Activated B cell treated with CpG ODN at 0.5 μM for 24 hours (primary cell): ENCODE measurements at regions not wholly inside any gene's neighbourhood (a gene's known extent, or its start where the extent isn't known, plus 50 kb on each side); places are given as distances from the start of the nearest gene placed in this dataset.
"Not testable (repeated sequence)": the region's sequence is repeated elsewhere in the genome, so short reads cannot be mapped to it uniquely, and the experiment has no call there.

Experiments
- ATAC-seq: fragments of 200-7000 bp; cut with Tn5 transposase; one replicate; pipeline ENCODE4 v1.10.0; 2021; ENCODE audit warnings: low read depth, mild to moderate bottlenecking, moderate library complexity
- CTCF ChIA-PET: fragments of 350-600 bp; sonication (Branson Sonifier 250); formaldehyde crosslinking; loops from one replicate; lab custom pipeline; 2021; ENCODE audit warnings: antibody characterized with exemption; lab: Charles Lee
- POLR2A ChIA-PET: fragments of 350-600 bp; sonication (Branson Sonifier 250); formaldehyde crosslinking; loops from one replicate; lab custom pipeline; 2021; ENCODE audit warnings: antibody characterized with exemption; lab: Charles Lee
- DNase-seq: peaks from one replicate; pipeline ENCODE4 v3.0.0; 2022
- H3K27ac Mint-ChIP-seq: one replicate; pipeline ENCODE4 v1.8.0; 2020; ENCODE audit warnings: mixed read lengths
- H3K27me3 Mint-ChIP-seq: one replicate; pipeline ENCODE4 v1.8.0; 2021; ENCODE audit warnings: mixed read lengths
- H3K36me3 Mint-ChIP-seq: one replicate; pipeline ENCODE4 v1.8.0; 2021; ENCODE audit warnings: low read depth, mixed read lengths
- H3K4me1 Mint-ChIP-seq: one replicate; pipeline ENCODE4 v1.8.0; 2021; ENCODE audit warnings: mixed read lengths
- H3K4me3 Mint-ChIP-seq: one replicate; pipeline ENCODE4 v1.8.0; 2020; ENCODE audit warnings: mild to moderate bottlenecking, mixed read lengths
- H3K9me3 Mint-ChIP-seq: one replicate; pipeline ENCODE4 v1.8.0; 2020; ENCODE audit warnings: mixed read lengths
- CTCF ChIP-seq: fragments of 200-600 bp; IDR thresholded peaks from one replicate; pipeline ENCODE4 v1.8.0; 2022; ENCODE audit warnings: antibody characterized with exemption, mild to moderate bottlenecking
- intact Hi-C: fragments of 100-400 bp; cut with micrococcal nuclease; formaldehyde crosslinking; loops from one replicate; pipeline ENCODE4 v1.15.1; 2024

GRCh38 chr12:9363145-9363544, 154.9 kb upstream of the PZP start:
- no peaks in the 10 kb centered on the region for H3K27me3 Mint-ChIP-seq
- DNase-seq (no peak), ATAC-seq (peak; percentile 8)
- H3K4me1 Mint-ChIP-seq: peaks cover 39% of the 10 kb centered on the region
- no peaks in the 10 kb centered on the region for H3K36me3 Mint-ChIP-seq
- no peaks in the 10 kb centered on the region for H3K9me3 Mint-ChIP-seq
- peak overlapping the region; percentile 65 for H3K27ac Mint-ChIP-seq
- H3K4me3 Mint-ChIP-seq: no peak overlapping the region
- intact Hi-C loops: no loop called here
- TF ChIP-seq CTCF: no peak
- CTCF ChIA-PET: no interaction called here
- POLR2A ChIA-PET: no interaction called here

GRCh38 chr12:9361879-9362326, 153.7 kb upstream of the PZP start:
- H3K9me3 Mint-ChIP-seq: no peaks in the 10 kb centered on the region
- H3K4me1 Mint-ChIP-seq: peaks cover 39% of the 10 kb centered on the region
- no peaks in the 10 kb centered on the region for H3K27me3 Mint-ChIP-seq
- POLR2A ChIA-PET: no interaction called here
- intact Hi-C loops: no loop called here
- H3K36me3 Mint-ChIP-seq: no peaks in the 10 kb centered on the region
- no peak for TF ChIP-seq CTCF
- no peak for ATAC-seq
- peak overlapping the region; percentile 19 for H3K4me3 Mint-ChIP-seq
- DNase-seq: no peak
- no peak overlapping the region for H3K27ac Mint-ChIP-seq
- CTCF ChIA-PET: interaction anchor here (1.0 kb wide), 1 partner anchor 31 kb away, joined by 4 read pairs; no protein-coding TSS in a partner anchor

- intact Hi-C loops, DNase-seq, H3K27me3 Mint-ChIP-seq, ATAC-seq, H3K36me3 Mint-ChIP-seq, H3K4me1 Mint-ChIP-seq, H3K4me3 Mint-ChIP-seq, POLR2A ChIA-PET, H3K27ac Mint-ChIP-seq, CTCF ChIA-PET: not testable (repeated sequence)
- H3K9me3 Mint-ChIP-seq: peaks cover 14% of the 10 kb centered on the region
Measured at GRCh38 chr12:9354009-9354754, 146.0 kb upstream of the PZP start.

GRCh38 chr12:9351136-9351535, 142.9 kb upstream of the PZP start:
- intact Hi-C loops: no loop called here
- no peaks in the 10 kb centered on the region for H3K27me3 Mint-ChIP-seq
- no peak for TF ChIP-seq CTCF
- H3K36me3 Mint-ChIP-seq: peaks cover under 1% of the 10 kb centered on the region
- DNase-seq (no peak), ATAC-seq (no peak)
- peaks cover 12% of the 10 kb centered on the region for H3K9me3 Mint-ChIP-seq
- ChIA-PET POLR2A (no interaction called here), CTCF (no interaction called here)
- H3K4me1 Mint-ChIP-seq: no peaks in the 10 kb centered on the region
- no peak overlapping the region for H3K4me3 Mint-ChIP-seq
- H3K27ac Mint-ChIP-seq: no peak overlapping the region

GRCh38 chr12:9349888-9350885, 142.0 kb upstream of the PZP start:
- H3K4me1 Mint-ChIP-seq: no peaks in the 10 kb centered on the region
- intact Hi-C loops: no loop called here
- no peaks in the 10 kb centered on the region for H3K36me3 Mint-ChIP-seq
- no peak for ATAC-seq
- no peak overlapping the region for H3K27ac Mint-ChIP-seq
- no peak for TF ChIP-seq CTCF
- CTCF ChIA-PET: no interaction called here
- H3K27me3 Mint-ChIP-seq: no peaks in the 10 kb centered on the region
- DNase-seq: no peak
- POLR2A ChIA-PET: no interaction called here
- H3K9me3 Mint-ChIP-seq: peaks cover 12% of the 10 kb centered on the region
- H3K4me3 Mint-ChIP-seq: no peak overlapping the region
